GM04504 (cell line): ENCODE measurements at regions not wholly inside any gene's neighbourhood (a gene's known extent, or its start where the extent isn't known, plus 50 kb on each side); places are given as distances from the start of the nearest gene placed in this dataset.

Experiments
- DNase-seq: peaks from one replicate; pipeline ENCODE4 v3.0.0-alpha.2; 2012; ENCODE audit warnings: low read depth

GRCh38 chr14:25140411-25140810, 90.5 kb upstream of the STXBP6 start:
- no peak for DNase-seq

- no peak for DNase-seq
Measured at GRCh38 chr14:25136811-25137210, 86.9 kb upstream of the STXBP6 start.

GRCh38 chr14:25134184-25134583, 84.2 kb upstream of the STXBP6 start:
- no peak for DNase-seq

GRCh38 chr14:25132732-25133422, 82.9 kb upstream of the STXBP6 start:
- no peak for DNase-seq

- DNase-seq: no peak
Measured at GRCh38 chr14:25132094-25132493, 82.1 kb upstream of the STXBP6 start.

GRCh38 chr14:25122843-25123242, 72.9 kb upstream of the STXBP6 start:
- DNase-seq: no peak

GRCh38 chr14:25122211-25122610, 72.3 kb upstream of the STXBP6 start:
- DNase-seq: no peak

- DNase-seq: no peak
Measured at GRCh38 chr14:25121337-25122129, 71.6 kb upstream of the STXBP6 start.

GRCh38 chr14:25120261-25120660, 70.3 kb upstream of the STXBP6 start:
- DNase-seq: no peak

- DNase-seq: no peak
Measured at GRCh38 chr14:25118671-25119070, 68.7 kb upstream of the STXBP6 start.

- DNase-seq: no peak
Measured at GRCh38 chr14:25117342-25117741, 67.4 kb upstream of the STXBP6 start.

GRCh38 chr14:25116607-25117006, 66.7 kb upstream of the STXBP6 start:
- DNase-seq: no peak

GRCh38 chr14:25113394-25113793, 63.4 kb upstream of the STXBP6 start:
- DNase-seq: no peak

- no peak for DNase-seq
Measured at GRCh38 chr14:25111061-25111601, 61.2 kb upstream of the STXBP6 start.

- DNase-seq: no peak
Measured at GRCh38 chr14:25110106-25110505, 60.2 kb upstream of the STXBP6 start.

GRCh38 chr14:25108959-25109358, 59.0 kb upstream of the STXBP6 start:
- DNase-seq: no peak

- no peak for DNase-seq
Measured at GRCh38 chr14:25108291-25108690, 58.3 kb upstream of the STXBP6 start.

- DNase-seq: no peak
Measured at GRCh38 chr14:25103820-25104219, 53.9 kb upstream of the STXBP6 start.

- DNase-seq: no peak
Measured at GRCh38 chr14:25103271-25103670, 53.3 kb upstream of the STXBP6 start.

GRCh38 chr14:25102788-25103187, 52.8 kb upstream of the STXBP6 start:
- no peak for DNase-seq

GRCh38 chr14:25101276-25101675, 51.3 kb upstream of the STXBP6 start:
- DNase-seq: no peak
